H1 (cell line): ENCODE measurements at regions not wholly inside any gene's neighbourhood (a gene's known extent, or its start where the extent isn't known, plus 50 kb on each side); places are given as distances from the start of the nearest gene placed in this dataset.

Experiments used
- GTF2F1 ChIP-seq: IDR thresholded peaks from 2 replicates; pipeline ENCODE4 v1.6.1; 2012; ENCODE audit warnings: low read depth, low read length, improper control_type of control experiment, borderline replicate concordance
- POLR2AphosphoS5 ChIP-seq: IDR thresholded peaks from 2 replicates; pipeline ENCODE4 v1.6.1; 2011; ENCODE audit warnings: low read depth, low read length
- RXRA ChIP-seq: IDR thresholded peaks from 2 replicates; pipeline ENCODE4 v1.6.1; 2011; ENCODE audit warnings: low read depth, mild to moderate bottlenecking, low read length, moderate library complexity; ENCODE audit not compliant: insufficient read depth
- TEAD4 ChIP-seq: IDR thresholded peaks from 2 replicates; pipeline ENCODE4 v1.6.1; 2012; ENCODE audit warnings: low read depth, low read length, inconsistent platforms, mixed read lengths
- TF ChIP-seq, protein P1 (sequence below): fragments of 300-600 bp; sonication (generic); IDR thresholded peaks from 2 replicates; pipeline ENCODE4 v1.7.1; 2012; ENCODE audit warnings: low read length, moderate library complexity, mild to moderate bottlenecking, inconsistent platforms; ENCODE audit not compliant: insufficient replicate concordance

DNA sequence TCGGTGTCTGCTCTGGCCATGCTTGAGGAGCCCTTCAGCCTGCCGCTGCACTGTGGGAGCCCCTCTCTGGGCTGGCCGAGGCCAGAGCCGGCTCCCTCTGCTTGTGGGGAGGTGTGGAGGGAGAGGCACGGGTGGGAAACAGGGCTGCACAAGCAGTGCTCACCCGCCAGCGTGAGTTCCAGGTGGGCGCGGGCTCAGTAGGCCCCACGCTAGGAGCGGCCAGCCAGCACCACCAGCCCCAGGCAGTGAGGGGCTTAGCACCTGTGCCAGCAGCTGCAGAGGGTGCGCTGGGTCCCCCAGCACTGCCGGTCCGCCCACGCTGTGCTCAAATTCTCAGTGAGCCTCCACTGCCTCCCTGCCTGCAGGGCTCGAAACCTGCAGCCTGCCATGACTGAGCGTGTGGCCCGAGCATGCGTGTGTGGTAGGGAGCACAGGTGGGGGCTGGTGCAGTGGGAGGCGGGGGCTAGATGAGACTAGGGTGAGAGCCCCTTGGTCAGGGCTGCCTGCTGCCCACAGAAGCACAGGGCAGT lies 223.0 kb downstream of the ZNF248 start (continued):
- TF ChIP-seq RXRA (no peak), TEAD4 (no peak), GTF2F1 (no peak), POLR2AphosphoS5 (no peak)
- TF ChIP-seq, protein P1, sequence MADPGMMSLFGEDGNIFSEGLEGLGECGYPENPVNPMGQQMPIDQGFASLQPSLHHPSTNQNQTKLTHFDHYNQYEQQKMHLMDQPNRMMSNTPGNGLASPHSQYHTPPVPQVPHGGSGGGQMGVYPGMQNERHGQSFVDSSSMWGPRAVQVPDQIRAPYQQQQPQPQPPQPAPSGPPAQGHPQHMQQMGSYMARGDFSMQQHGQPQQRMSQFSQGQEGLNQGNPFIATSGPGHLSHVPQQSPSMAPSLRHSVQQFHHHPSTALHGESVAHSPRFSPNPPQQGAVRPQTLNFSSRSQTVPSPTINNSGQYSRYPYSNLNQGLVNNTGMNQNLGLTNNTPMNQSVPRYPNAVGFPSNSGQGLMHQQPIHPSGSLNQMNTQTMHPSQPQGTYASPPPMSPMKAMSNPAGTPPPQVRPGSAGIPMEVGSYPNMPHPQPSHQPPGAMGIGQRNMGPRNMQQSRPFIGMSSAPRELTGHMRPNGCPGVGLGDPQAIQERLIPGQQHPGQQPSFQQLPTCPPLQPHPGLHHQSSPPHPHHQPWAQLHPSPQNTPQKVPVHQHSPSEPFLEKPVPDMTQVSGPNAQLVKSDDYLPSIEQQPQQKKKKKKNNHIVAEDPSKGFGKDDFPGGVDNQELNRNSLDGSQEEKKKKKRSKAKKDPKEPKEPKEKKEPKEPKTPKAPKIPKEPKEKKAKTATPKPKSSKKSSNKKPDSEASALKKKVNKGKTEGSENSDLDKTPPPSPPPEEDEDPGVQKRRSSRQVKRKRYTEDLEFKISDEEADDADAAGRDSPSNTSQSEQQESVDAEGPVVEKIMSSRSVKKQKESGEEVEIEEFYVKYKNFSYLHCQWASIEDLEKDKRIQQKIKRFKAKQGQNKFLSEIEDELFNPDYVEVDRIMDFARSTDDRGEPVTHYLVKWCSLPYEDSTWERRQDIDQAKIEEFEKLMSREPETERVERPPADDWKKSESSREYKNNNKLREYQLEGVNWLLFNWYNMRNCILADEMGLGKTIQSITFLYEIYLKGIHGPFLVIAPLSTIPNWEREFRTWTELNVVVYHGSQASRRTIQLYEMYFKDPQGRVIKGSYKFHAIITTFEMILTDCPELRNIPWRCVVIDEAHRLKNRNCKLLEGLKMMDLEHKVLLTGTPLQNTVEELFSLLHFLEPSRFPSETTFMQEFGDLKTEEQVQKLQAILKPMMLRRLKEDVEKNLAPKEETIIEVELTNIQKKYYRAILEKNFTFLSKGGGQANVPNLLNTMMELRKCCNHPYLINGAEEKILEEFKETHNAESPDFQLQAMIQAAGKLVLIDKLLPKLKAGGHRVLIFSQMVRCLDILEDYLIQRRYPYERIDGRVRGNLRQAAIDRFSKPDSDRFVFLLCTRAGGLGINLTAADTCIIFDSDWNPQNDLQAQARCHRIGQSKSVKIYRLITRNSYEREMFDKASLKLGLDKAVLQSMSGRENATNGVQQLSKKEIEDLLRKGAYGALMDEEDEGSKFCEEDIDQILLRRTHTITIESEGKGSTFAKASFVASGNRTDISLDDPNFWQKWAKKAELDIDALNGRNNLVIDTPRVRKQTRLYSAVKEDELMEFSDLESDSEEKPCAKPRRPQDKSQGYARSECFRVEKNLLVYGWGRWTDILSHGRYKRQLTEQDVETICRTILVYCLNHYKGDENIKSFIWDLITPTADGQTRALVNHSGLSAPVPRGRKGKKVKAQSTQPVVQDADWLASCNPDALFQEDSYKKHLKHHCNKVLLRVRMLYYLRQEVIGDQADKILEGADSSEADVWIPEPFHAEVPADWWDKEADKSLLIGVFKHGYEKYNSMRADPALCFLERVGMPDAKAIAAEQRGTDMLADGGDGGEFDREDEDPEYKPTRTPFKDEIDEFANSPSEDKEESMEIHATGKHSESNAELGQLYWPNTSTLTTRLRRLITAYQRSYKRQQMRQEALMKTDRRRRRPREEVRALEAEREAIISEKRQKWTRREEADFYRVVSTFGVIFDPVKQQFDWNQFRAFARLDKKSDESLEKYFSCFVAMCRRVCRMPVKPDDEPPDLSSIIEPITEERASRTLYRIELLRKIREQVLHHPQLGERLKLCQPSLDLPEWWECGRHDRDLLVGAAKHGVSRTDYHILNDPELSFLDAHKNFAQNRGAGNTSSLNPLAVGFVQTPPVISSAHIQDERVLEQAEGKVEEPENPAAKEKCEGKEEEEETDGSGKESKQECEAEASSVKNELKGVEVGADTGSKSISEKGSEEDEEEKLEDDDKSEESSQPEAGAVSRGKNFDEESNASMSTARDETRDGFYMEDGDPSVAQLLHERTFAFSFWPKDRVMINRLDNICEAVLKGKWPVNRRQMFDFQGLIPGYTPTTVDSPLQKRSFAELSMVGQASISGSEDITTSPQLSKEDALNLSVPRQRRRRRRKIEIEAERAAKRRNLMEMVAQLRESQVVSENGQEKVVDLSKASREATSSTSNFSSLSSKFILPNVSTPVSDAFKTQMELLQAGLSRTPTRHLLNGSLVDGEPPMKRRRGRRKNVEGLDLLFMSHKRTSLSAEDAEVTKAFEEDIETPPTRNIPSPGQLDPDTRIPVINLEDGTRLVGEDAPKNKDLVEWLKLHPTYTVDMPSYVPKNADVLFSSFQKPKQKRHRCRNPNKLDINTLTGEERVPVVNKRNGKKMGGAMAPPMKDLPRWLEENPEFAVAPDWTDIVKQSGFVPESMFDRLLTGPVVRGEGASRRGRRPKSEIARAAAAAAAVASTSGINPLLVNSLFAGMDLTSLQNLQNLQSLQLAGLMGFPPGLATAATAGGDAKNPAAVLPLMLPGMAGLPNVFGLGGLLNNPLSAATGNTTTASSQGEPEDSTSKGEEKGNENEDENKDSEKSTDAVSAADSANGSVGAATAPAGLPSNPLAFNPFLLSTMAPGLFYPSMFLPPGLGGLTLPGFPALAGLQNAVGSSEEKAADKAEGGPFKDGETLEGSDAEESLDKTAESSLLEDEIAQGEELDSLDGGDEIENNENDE: no peak
